ENCODE measurements at regions not wholly inside any gene's neighbourhood (a gene's known extent, or its start where the extent isn't known, plus 50 kb on each side); places are given as distances from the start of the nearest gene placed in this dataset.

DNA sequence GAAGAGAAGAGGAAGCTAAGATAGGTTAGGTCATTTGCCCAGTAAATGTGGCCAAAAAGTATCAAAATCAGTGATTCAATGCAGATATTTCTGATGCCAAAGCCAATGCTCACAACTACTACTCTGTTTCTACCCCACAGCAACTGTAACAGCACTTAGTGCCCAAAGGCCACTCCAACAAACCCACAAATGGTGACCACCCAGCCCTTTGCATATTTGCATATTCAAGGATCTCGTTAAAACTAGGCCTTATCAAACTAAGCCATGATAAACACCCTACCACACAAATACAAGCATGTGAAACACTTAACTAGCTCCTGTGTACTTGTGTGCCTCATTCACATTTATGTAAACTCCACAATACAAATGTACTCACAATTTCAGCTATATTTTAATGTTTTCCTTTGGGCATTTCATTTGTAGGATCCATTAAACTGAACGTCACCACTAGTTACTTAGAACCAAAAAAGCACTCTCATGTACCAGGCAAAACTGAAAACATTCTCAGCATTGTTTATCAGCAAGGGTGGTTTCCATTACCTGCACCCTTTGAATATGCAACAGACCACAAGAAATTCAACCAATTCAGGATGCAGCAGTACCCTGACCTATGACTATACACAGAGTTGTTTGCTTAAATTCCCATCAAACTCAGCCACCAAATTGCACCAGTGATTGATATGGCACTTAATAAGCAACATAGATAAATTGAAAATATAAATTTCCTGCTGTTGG lies 111.2 kb upstream of the STT3B start:
- H3K4me2 ChIP-seq (ENCODE audit: insufficient read depth, insufficient read length, low read length) = no peak overlapping the region
- Mint-ChIP-seq H3K36me3 (ENCODE audit: insufficient read depth in 1 of 3, low read depth in 3 of 3) (no peaks in the 10 kb centered on the region), H3K9me3 (no peaks in the 10 kb centered on the region), H3K27me3 (ENCODE audit: low read depth) (no peaks in the 10 kb centered on the region), H3K4me3 (no peak overlapping the region), H3K4me1 (0 out of 4 replicates have a peak, but pooled peaks cover 0 to 2% of the 10 kb centered on the region in 2 experiments), H3K27ac (no peak overlapping the region)
- no peak overlapping the region for H3K27ac ChIP-seq (ENCODE audit: insufficient read length, low read depth, low read length)
- H2BK20ac ChIP-seq (ENCODE audit: low read depth, low read length, poor library complexity, severe bottlenecking) = no peak overlapping the region
- H2BK120ac ChIP-seq (ENCODE audit: low read depth, low read length, poor library complexity, severe bottlenecking) = no peak overlapping the region
- no peaks in the 10 kb centered on the region for H3K27me3 ChIP-seq (ENCODE audit: insufficient read depth, low read length)
- no peak overlapping the region for H2BK12ac ChIP-seq (ENCODE audit: insufficient read length, low read depth, low read length)
- no peak overlapping the region for H3K4ac ChIP-seq (ENCODE audit: low read depth, low read length)
- H3K79me2 ChIP-seq (ENCODE audit: insufficient read depth, low read length) = no peaks in the 10 kb centered on the region
- no peak overlapping the region for H3K14ac ChIP-seq (ENCODE audit: insufficient read depth, low read length)
- H3K56ac ChIP-seq (ENCODE audit: insufficient read length, low read depth, low read length) = no peak overlapping the region
- H4K20me1 ChIP-seq (ENCODE audit: control insufficient read depth, insufficient read depth, insufficient read length) = no peaks in the 10 kb centered on the region
- no peak overlapping the region for H3K9ac ChIP-seq (ENCODE audit: extremely low read depth, insufficient read length, low read length)
- no peak overlapping the region for H3K23ac ChIP-seq (ENCODE audit: insufficient read length, low read depth, low read length)
- H4K5ac ChIP-seq (ENCODE audit: insufficient read length, low read depth, low read length) = no peak overlapping the region
- H2BK5ac ChIP-seq (ENCODE audit: insufficient read length, low read length) = no peak overlapping the region
- H4K8ac ChIP-seq (replicated peaks; ENCODE audit: insufficient read length, low read depth, low read length) = no peak overlapping the region
- DNase-seq = no peak
- no peak overlapping the region for H2AK5ac ChIP-seq (ENCODE audit: insufficient read length, low read length)
- TF ChIP-seq, protein P1, sequence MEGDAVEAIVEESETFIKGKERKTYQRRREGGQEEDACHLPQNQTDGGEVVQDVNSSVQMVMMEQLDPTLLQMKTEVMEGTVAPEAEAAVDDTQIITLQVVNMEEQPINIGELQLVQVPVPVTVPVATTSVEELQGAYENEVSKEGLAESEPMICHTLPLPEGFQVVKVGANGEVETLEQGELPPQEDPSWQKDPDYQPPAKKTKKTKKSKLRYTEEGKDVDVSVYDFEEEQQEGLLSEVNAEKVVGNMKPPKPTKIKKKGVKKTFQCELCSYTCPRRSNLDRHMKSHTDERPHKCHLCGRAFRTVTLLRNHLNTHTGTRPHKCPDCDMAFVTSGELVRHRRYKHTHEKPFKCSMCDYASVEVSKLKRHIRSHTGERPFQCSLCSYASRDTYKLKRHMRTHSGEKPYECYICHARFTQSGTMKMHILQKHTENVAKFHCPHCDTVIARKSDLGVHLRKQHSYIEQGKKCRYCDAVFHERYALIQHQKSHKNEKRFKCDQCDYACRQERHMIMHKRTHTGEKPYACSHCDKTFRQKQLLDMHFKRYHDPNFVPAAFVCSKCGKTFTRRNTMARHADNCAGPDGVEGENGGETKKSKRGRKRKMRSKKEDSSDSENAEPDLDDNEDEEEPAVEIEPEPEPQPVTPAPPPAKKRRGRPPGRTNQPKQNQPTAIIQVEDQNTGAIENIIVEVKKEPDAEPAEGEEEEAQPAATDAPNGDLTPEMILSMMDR (conservative IDR thresholded peaks at IDR 0.05) = no peak
- no peak overlapping the region for H4K91ac ChIP-seq (ENCODE audit: insufficient read length, low read depth, low read length)
- H3K23me2 ChIP-seq (ENCODE audit: insufficient read length, low read depth, low read length, poor library complexity, severe bottlenecking) = no peaks in the 10 kb centered on the region
- H3K79me1 ChIP-seq (ENCODE audit: insufficient read depth, low read depth, low read length, poor library complexity, severe bottlenecking) = no peaks in the 10 kb centered on the region
- H3K9me3 ChIP-seq (ENCODE audit: control insufficient read depth, low read depth, low read length) = no peaks in the 10 kb centered on the region
- no CpG with 5 or more reads among the region's 2 CpGs for WGBS (ENCODE audit: extremely low coverage, insufficient read length, low lambda C conversion rate)
- H3K4me1 ChIP-seq (ENCODE audit: insufficient read depth, low read length) = no peaks in the 10 kb centered on the region; the same call in 1 of the 2 replicates
- H3K18ac ChIP-seq (ENCODE audit: insufficient read length, low read depth, low read length) = no peak overlapping the region
- no peak overlapping the region for H3T11ph ChIP-seq (ENCODE audit: low read length)
- H2AFZ ChIP-seq (ENCODE audit: low read length) = no peak overlapping the region
- no peak overlapping the region for H2BK15ac ChIP-seq (ENCODE audit: low read depth, low read length)
